HCT116 (cell line): ENCODE measurements at regions not wholly inside any gene's neighbourhood (a gene's known extent, or its start where the extent isn't known, plus 50 kb on each side); places are given as distances from the start of the nearest gene placed in this dataset.

Experiments used
- ATAC-seq: fragments of 200-7000 bp; cut with Tn5 transposase; 2 replicates; pipeline ENCODE4 v1.9.1; 2020; ENCODE audit warnings: mild to moderate bottlenecking, moderate library complexity
- BruUV-seq: library from RNA; stranded (reverse); fragments of 400-500 nt; replicated peaks from 2 replicates; lab custom pipeline; 2021; lab: Mats Ljungman, UMichigan
- CTCF ChIA-PET: fragments of 300-600 bp; sonication (Branson Sonifier 250); formaldehyde crosslinking; loops from one replicate; lab custom pipeline; 2021; ENCODE audit warnings: antibody characterized with exemption; lab: Charles Lee
- POLR2A ChIA-PET: fragments of 300-600, 350-600 bp; sonication (Branson Sonifier 250); formaldehyde crosslinking; loops from one replicate; lab custom pipeline; 2021; ENCODE audit warnings: antibody characterized with exemption; lab: Charles Lee
- RAD21 ChIA-PET, 2 experiments: fragments of 300-600 bp; sonication (Branson Sonifier 250); formaldehyde crosslinking; loops; one replicate each; lab custom pipeline; 2023; ENCODE audit warnings: low total read pairs in 2 of 2; ENCODE audit not compliant: uncharacterized antibody in 2 of 2, unreplicated experiment in 2 of 2, low non-redundant PET in 1 of 2; lab: Charles Lee
- DNase-seq: peaks from one replicate; pipeline ENCODE4 v3.0.0-alpha.2; 2010; ENCODE audit warnings: low read depth, low spot score
- H2AFZ ChIP-seq: fragments of 200-600 bp; shearing (Covaris generic), sonication (generic); 2 replicates; pipeline ENCODE4 v1.6.1; 2017; ENCODE audit warnings: low read depth, mixed run types, mixed read lengths, antibody characterized with exemption, low read length; ENCODE audit not compliant: poor library complexity, severe bottlenecking
- H3K27ac ChIP-seq: 2 replicates; pipeline ENCODE4 v1.5.1; 2012; ENCODE audit warnings: low read depth, low read length
- H3K27me3 ChIP-seq: fragments of 200-600 bp; sonication (generic); 2 replicates; pipeline ENCODE4 v1.6.1; 2016; ENCODE audit warnings: mixed run types, low read length, mixed read lengths; ENCODE audit not compliant: insufficient read depth
- H3K36me3 ChIP-seq, 2 experiments: fragments of 200-500 bp in 1 of 2; fragments of 200-600 bp in 1 of 2; sonication (Bioruptor generic) in 1 of 2; sonication (generic) in 1 of 2; 2 replicates each; pipeline versions ENCODE4 v1.5.1 to v1.6.1; 2014 to 2016; ENCODE audit warnings: low read length in 2 of 2, inconsistent platforms in 1 of 2, mixed read lengths in 1 of 2, mixed run types in 1 of 2; ENCODE audit not compliant: insufficient read depth in 2 of 2, control insufficient read depth in 1 of 2
- H3K4me1 ChIP-seq, 2 experiments: fragments of 200-600 bp in 1 of 2; sonication (generic) in 1 of 2; 2 replicates each; pipeline versions ENCODE4 v1.5.1 to v1.6.1; 2012 to 2017; ENCODE audit warnings: low read length in 2 of 2, inconsistent platforms in 1 of 2, mild to moderate bottlenecking in 1 of 2, mixed read lengths in 1 of 2, mixed run types in 1 of 2, moderate library complexity in 1 of 2; ENCODE audit not compliant: insufficient read depth in 2 of 2, control insufficient read depth in 1 of 2
- H3K4me2 ChIP-seq: fragments of 200-600 bp; sonication (generic); 2 replicates; pipeline ENCODE4 v1.6.1; 2017; ENCODE audit warnings: mixed run types, low read length, mixed read lengths
- H3K4me3 ChIP-seq, 2 experiments: fragments of 200-600 bp in 1 of 2; sonication (generic) in 1 of 2; replicated peaks in 1 of 2; 2 replicates each; pipeline ENCODE4 v1.5.1; 2011 to 2016; ENCODE audit warnings: low read length in 2 of 2, control low read depth in 1 of 2, low read depth in 1 of 2, mild to moderate bottlenecking in 1 of 2, mixed read lengths in 1 of 2, mixed run types in 1 of 2
- H3K79me2 ChIP-seq: fragments of 200-600 bp; sonication (generic); 2 replicates; pipeline ENCODE4 v1.6.1; 2017; ENCODE audit warnings: mild to moderate bottlenecking, mixed run types, low read length, moderate library complexity, mixed read lengths; ENCODE audit not compliant: insufficient read depth
- H3K9ac ChIP-seq: fragments of 200-600 bp; sonication (generic); 2 replicates; pipeline ENCODE4 v1.6.1; 2016; ENCODE audit warnings: low read length, mixed read lengths
- H3K9me2 ChIP-seq: fragments of 200-600 bp; sonication (generic), shearing (Covaris generic); 2 replicates; pipeline ENCODE4 v1.6.1; 2017; ENCODE audit warnings: mixed run types, mild to moderate bottlenecking, moderate library complexity; ENCODE audit not compliant: insufficient read depth
- H3K9me3 ChIP-seq, 2 experiments: fragments of 200-500 bp in 1 of 2; fragments of 200-600 bp in 1 of 2; sonication (Bioruptor generic) in 1 of 2; sonication (generic) in 1 of 2; 2 replicates each; pipeline ENCODE4 v1.6.1; 2014 to 2017; ENCODE audit warnings: low read length in 2 of 2, mixed read lengths in 2 of 2, inconsistent platforms in 1 of 2, low read depth in 1 of 2, mild to moderate bottlenecking in 1 of 2, mixed run types in 1 of 2, moderate library complexity in 1 of 2; ENCODE audit not compliant: control insufficient read depth in 1 of 2, insufficient read depth in 1 of 2
- H4K20me1 ChIP-seq: fragments of 200-600 bp; sonication (generic), shearing (Covaris generic); 2 replicates; pipeline ENCODE4 v1.6.1; 2017; ENCODE audit warnings: mixed run types, mild to moderate bottlenecking, moderate library complexity; ENCODE audit not compliant: insufficient read depth
- CBX3 ChIP-seq: IDR thresholded peaks from 2 replicates; pipeline ENCODE4 v1.6.1; 2012; ENCODE audit warnings: low read depth
- EGR1 ChIP-seq: IDR thresholded peaks from 2 replicates; pipeline ENCODE4 v1.6.1; 2012; ENCODE audit warnings: low read depth
- ELF1 ChIP-seq: IDR thresholded peaks from 2 replicates; pipeline ENCODE4 v1.6.1; 2012; ENCODE audit warnings: low read depth, borderline replicate concordance
- EZH2 ChIP-seq: fragments of 200-600 bp; sonication (generic); IDR thresholded peaks from 2 replicates; pipeline ENCODE4 v1.6.1; 2017; ENCODE audit warnings: antibody characterized with exemption, mixed run types
- EZH2phosphoT487 ChIP-seq: fragments of 200-600 bp; IDR thresholded peaks from 2 replicates; pipeline ENCODE4 v1.6.1; 2018; ENCODE audit warnings: antibody characterized with exemption, borderline replicate concordance
- FOSL1 ChIP-seq: IDR thresholded peaks from 2 replicates; pipeline ENCODE4 v1.6.1; 2012; ENCODE audit warnings: low read depth
- POLR2A ChIP-seq: IDR thresholded peaks from 2 replicates; pipeline ENCODE4 v1.7.0; 2011; ENCODE audit warnings: borderline replicate concordance; ENCODE audit not compliant: insufficient read depth, insufficient read length; ENCODE audit errors: extremely low read depth
- POLR2AphosphoS5 ChIP-seq: IDR thresholded peaks from 2 replicates; pipeline ENCODE4 v1.6.1; 2011; ENCODE audit warnings: mild to moderate bottlenecking, low read depth, low read length, moderate library complexity
- RAD21 ChIP-seq: IDR thresholded peaks from 2 replicates; pipeline ENCODE4 v1.6.1; 2012; ENCODE audit warnings: low read depth, mild to moderate bottlenecking
- SIN3A ChIP-seq: IDR thresholded peaks from 2 replicates; pipeline ENCODE4 v1.6.1; 2012; ENCODE audit warnings: low read depth
- SP1 ChIP-seq: IDR thresholded peaks from 2 replicates; pipeline ENCODE4 v1.6.1; 2012; ENCODE audit warnings: low read depth
- SRF ChIP-seq: IDR thresholded peaks from 2 replicates; pipeline ENCODE4 v1.6.1; 2012; ENCODE audit warnings: low read depth
- TCF7L2 ChIP-seq: IDR thresholded peaks from 2 replicates; pipeline ENCODE4 v1.7.0; 2011; ENCODE audit warnings: borderline replicate concordance, inconsistent platforms; ENCODE audit not compliant: insufficient read depth, insufficient read length; ENCODE audit errors: extremely low read depth
- YY1 ChIP-seq: IDR thresholded peaks from 2 replicates; pipeline ENCODE4 v1.6.1; 2011; ENCODE audit warnings: low read length, low read depth, moderate library complexity, mild to moderate bottlenecking; ENCODE audit not compliant: insufficient replicate concordance; ENCODE audit errors: extremely low read depth
- ZNF274 ChIP-seq: fragments of 200-500 bp; sonication (Bioruptor generic); IDR thresholded peaks from 2 replicates; pipeline ENCODE4 v1.6.1; 2014; ENCODE audit warnings: mild to moderate bottlenecking, low read depth, low read length, inconsistent platforms
- intact Hi-C: fragments of 100-400 bp; cut with micrococcal nuclease; formaldehyde crosslinking; loops from 2 replicates; pipeline ENCODE4 v1.10.0; 2022
- TF ChIP-seq, protein P1 (sequence below): IDR thresholded peaks from 2 replicates; pipeline ENCODE4 v1.6.1; 2012
- TF ChIP-seq, protein P2 (sequence below): IDR thresholded peaks from 2 replicates; pipeline ENCODE4 v1.6.1; 2012
- TF ChIP-seq, protein P3 (sequence below), 3 experiments: fragments of 200-600 bp in 1 of 3; sonication (generic) in 1 of 3; IDR thresholded peaks in 2 of 3; conservative IDR thresholded peaks in 1 of 3; 2 replicates each; pipeline ENCODE4 v1.5.1; 2012 to 2017; ENCODE audit warnings: low read depth in 2 of 3, low read length in 2 of 3, antibody characterized with exemption in 1 of 3, borderline replicate concordance in 1 of 3, control low read depth in 1 of 3, mild to moderate bottlenecking in 1 of 3, mixed read lengths in 1 of 3, mixed run types in 1 of 3, moderate library complexity in 1 of 3; ENCODE audit not compliant: insufficient read depth in 1 of 3

DNA sequence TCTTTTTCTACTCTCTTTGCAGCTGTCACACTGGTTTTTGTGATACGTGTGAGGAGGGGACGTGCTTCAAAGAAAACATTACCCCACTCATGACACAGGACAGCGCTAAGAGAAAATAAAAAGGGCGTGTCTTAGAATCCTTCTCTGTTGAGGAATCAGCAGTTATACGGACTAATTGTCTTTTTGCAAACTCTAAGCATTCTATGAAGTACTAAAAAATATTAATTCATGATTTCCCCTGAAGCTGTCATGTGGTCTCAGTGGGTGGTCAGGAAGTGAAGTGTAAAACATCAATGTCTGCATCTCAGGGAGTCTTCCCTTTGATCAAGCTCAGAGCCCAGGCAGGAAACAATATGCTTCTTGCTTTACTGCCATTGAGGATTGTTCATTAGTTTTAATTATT, 117.5 kb upstream of the CRBN start:
- intact Hi-C loops, result no loop called here
- no peak for TF ChIP-seq POLR2A
- TF ChIP-seq CBX3, result no peak
- TF ChIP-seq, protein P1, sequence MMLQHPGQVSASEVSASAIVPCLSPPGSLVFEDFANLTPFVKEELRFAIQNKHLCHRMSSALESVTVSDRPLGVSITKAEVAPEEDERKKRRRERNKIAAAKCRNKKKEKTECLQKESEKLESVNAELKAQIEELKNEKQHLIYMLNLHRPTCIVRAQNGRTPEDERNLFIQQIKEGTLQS, result no peak
- TF ChIP-seq POLR2AphosphoS5, result no peak
- no peak for TF ChIP-seq EGR1
- no peak for TF ChIP-seq TCF7L2
- TF ChIP-seq EZH2, result no peak
- no peak for TF ChIP-seq ZNF274
- no peak for TF ChIP-seq FOSL1
- no peak for TF ChIP-seq ELF1
- no peak for TF ChIP-seq SRF
- no peak for TF ChIP-seq SP1
- no peak for TF ChIP-seq YY1
- RAD21 ChIA-PET, result no interaction called here

GRCh38 chr3:3295586-3295985, 116.1 kb upstream of the CRBN start:
- Histone ChIP-seq H3K79me2 (no peaks in the 10 kb centered on the region), H4K20me1 (no peaks in the 10 kb centered on the region), H3K9me2 (no peaks in the 10 kb centered on the region), H3K9me3 (peaks cover 0 to 8% of the 10 kb centered on the region in 2 experiments; a peak in 1 of 4 replicates), H3K4me1 (no peaks in the 10 kb centered on the region), H3K4me3 (no peak overlapping the region), H3K27ac (no peak overlapping the region), H3K4me2 (no peak overlapping the region), H2AFZ (no peak overlapping the region), H3K36me3 (no peaks in the 10 kb centered on the region), H3K27me3 (no peaks in the 10 kb centered on the region), H3K9ac (no peak overlapping the region)
- ChIA-PET POLR2A (no interaction called here), RAD21 (no interaction called here), CTCF (no interaction called here)
- intact Hi-C loops, result no loop called here
- DNase-seq (no peak), ATAC-seq (no peak)
- BruUV-seq, result no TSS peak
- TF ChIP-seq SIN3A, result no peak
- TF ChIP-seq ZNF274, result no peak
- no peak for TF ChIP-seq EZH2phosphoT487
- TF ChIP-seq POLR2AphosphoS5, result no peak
- TF ChIP-seq RAD21, result no peak
- no peak for TF ChIP-seq CBX3
- TF ChIP-seq ELF1, result no peak
- TF ChIP-seq, protein P2, sequence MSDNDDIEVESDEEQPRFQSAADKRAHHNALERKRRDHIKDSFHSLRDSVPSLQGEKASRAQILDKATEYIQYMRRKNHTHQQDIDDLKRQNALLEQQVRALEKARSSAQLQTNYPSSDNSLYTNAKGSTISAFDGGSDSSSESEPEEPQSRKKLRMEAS, result no peak
- TF ChIP-seq EGR1, result no peak
- TF ChIP-seq SP1, result no peak
- TF ChIP-seq, protein P3, sequence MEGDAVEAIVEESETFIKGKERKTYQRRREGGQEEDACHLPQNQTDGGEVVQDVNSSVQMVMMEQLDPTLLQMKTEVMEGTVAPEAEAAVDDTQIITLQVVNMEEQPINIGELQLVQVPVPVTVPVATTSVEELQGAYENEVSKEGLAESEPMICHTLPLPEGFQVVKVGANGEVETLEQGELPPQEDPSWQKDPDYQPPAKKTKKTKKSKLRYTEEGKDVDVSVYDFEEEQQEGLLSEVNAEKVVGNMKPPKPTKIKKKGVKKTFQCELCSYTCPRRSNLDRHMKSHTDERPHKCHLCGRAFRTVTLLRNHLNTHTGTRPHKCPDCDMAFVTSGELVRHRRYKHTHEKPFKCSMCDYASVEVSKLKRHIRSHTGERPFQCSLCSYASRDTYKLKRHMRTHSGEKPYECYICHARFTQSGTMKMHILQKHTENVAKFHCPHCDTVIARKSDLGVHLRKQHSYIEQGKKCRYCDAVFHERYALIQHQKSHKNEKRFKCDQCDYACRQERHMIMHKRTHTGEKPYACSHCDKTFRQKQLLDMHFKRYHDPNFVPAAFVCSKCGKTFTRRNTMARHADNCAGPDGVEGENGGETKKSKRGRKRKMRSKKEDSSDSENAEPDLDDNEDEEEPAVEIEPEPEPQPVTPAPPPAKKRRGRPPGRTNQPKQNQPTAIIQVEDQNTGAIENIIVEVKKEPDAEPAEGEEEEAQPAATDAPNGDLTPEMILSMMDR (IDR thresholded peaks at IDR 0.05 in 2 of 3, conservative IDR thresholded peaks at IDR 0.05 in 1 of 3; ENCODE audit: borderline replicate concordance in 1 of 3, insufficient read depth in 1 of 3, low read depth in 2 of 3, low read length in 2 of 3), result no peak

More for the DNA sequence above, 117.5 kb upstream of the CRBN start:
- H3K9me3 ChIP-seq, result peaks cover 0 to 8% of the 10 kb centered on the region in 2 experiments; a peak in 1 of 4 replicates
- no peak overlapping the region for H2AFZ ChIP-seq
- H3K27me3 ChIP-seq, result no peaks in the 10 kb centered on the region
- ATAC-seq (no peak), DNase-seq (no peak)
- no peak overlapping the region for H3K4me3 ChIP-seq
- H3K27ac ChIP-seq, result no peak overlapping the region
- no peaks in the 10 kb centered on the region for H3K4me1 ChIP-seq
- no peaks in the 10 kb centered on the region for H4K20me1 ChIP-seq
- no peaks in the 10 kb centered on the region for H3K9me2 ChIP-seq
- ChIA-PET CTCF (no interaction called here), POLR2A (no interaction called here)
- no TSS peak for BruUV-seq
- H3K4me2 ChIP-seq, result no peak overlapping the region
- no peaks in the 10 kb centered on the region for H3K36me3 ChIP-seq
- no peak overlapping the region for H3K9ac ChIP-seq
- H3K79me2 ChIP-seq, result no peaks in the 10 kb centered on the region
